Kidney (tissue), 13 donors: ENCODE measurements at regions not wholly inside any gene's neighbourhood (a gene's known extent, or its start where the extent isn't known, plus 50 kb on each side); places are given as distances from the start of the nearest gene placed in this dataset.

ENCODE experiments used
- DNase-seq, 5 donors: peaks; one replicate each; pipeline ENCODE4 v3.0.0-alpha.2; 2013 to 2020
- FAIRE-seq: peaks from 2 replicates; lab custom pipeline; 2012; peaks lifted over from hg19 to GRCh38; lab: Jason Lieb, UNC
- H3K27ac ChIP-seq, 2 donors: one replicate each; pipeline ENCODE4 v1.7.0; 2013; ENCODE audit warnings: low read depth in 2 of 2, low read length in 2 of 2, inconsistent platforms in 1 of 2
- H3K27me3 ChIP-seq: one replicate; pipeline ENCODE4 v1.7.1; 2013; ENCODE audit warnings: low read length, inconsistent platforms; ENCODE audit not compliant: control insufficient read depth, insufficient read depth
- H3K36me3 ChIP-seq, 3 donors: one replicate each; pipeline versions ENCODE4 v1.7.0 to v1.7.1; 2013; ENCODE audit warnings: low read length in 3 of 3, control low read depth in 1 of 3, inconsistent platforms in 1 of 3; ENCODE audit not compliant: insufficient read depth in 3 of 3, control insufficient read depth in 2 of 3
- H3K4me1 ChIP-seq, 3 donors: one replicate each; pipeline versions ENCODE4 v1.7.0 to v1.7.1; 2013; ENCODE audit warnings: low read length in 3 of 3, inconsistent platforms in 1 of 3, low read depth in 1 of 3; ENCODE audit not compliant: control insufficient read depth in 2 of 3, insufficient read depth in 2 of 3
- H3K4me3 ChIP-seq, 3 donors: one replicate each; pipeline versions ENCODE4 v1.7.0 to v1.8.1; 2013; ENCODE audit warnings: low read length in 3 of 3, control low read depth in 1 of 3, inconsistent platforms in 1 of 3
- H3K9ac ChIP-seq, 3 donors: one replicate each; pipeline versions ENCODE4 v1.7.0 to v1.7.1; 2013; ENCODE audit warnings: low read length in 3 of 3, control low read depth in 1 of 3, inconsistent platforms in 1 of 3
- H3K9me3 ChIP-seq, 3 donors: one replicate each; pipeline versions ENCODE4 v1.7.0 to v1.7.1; 2013; ENCODE audit warnings: low read length in 3 of 3, control low read depth in 1 of 3, inconsistent platforms in 1 of 3; ENCODE audit not compliant: control insufficient read depth in 2 of 3, insufficient read depth in 1 of 3
- CTCF ChIP-seq: IDR thresholded peaks from 3 replicates; pipeline ENCODE4 v1.5.1; 2012; ENCODE audit warnings: mild to moderate bottlenecking, moderate library complexity, borderline replicate concordance; ENCODE audit not compliant: insufficient read depth; ENCODE audit errors: extremely low read depth
- intact Hi-C: fragments of 100-400 bp; cut with DNase I; formaldehyde crosslinking; loops from one replicate; pipeline ENCODE4 v1.11.1; 2022
- donor health status: control.
- donor health status: control.
- donor health status: control.
- donor health status: control.
- donor health status: control.
- donor health status: DM: yes; HTN: yes; CAD: no.
- donor health status: Normal renal cell carcinoma (clear cell type).

DNA sequence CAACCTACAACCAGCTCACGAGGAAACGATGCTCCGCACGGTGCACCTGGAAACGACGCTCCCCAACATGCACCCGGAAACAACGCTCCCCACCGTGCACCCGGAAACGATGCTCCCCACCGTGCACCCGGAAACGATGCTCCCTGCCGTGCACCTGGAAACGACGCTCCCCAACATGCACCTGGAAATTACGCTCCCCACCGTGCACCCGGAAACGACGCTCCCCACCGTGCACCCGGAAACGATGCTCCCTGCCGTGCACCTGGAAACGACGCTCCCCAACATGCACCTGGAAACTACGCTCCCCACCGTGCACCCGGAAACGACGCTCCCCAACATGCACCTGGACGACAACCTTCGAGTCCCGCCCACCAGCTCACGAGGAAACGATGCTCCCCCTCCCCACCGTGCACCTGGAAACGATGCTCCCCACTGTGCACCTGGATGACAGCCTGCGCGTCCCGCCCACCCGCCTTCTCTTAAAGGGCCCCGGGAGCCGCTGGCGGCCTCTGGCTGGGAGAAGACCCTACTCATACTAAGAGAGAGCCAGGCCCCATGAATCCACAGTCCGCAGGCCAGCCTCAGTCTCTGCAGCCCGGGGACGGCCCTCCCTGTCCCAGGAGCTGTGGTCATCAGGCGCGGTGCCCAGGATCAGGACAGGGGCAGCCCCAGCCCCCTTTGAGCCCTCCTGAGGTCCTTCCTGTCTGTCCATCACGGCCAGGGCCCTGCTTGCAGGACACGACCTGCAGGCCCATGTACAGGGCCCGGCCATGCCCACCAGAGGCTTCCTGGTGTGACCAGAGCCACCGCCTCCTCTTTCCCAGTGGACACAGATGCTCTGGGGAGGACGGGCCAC is 98.3 kb downstream of the PDGFA start:
- Histone ChIP-seq H3K9me3 (peaks cover 0 to 12% (median 3%) of the 10 kb centered on the region in 3 donors), H3K4me3 (no peak overlapping the region), H3K27me3 (no peaks in the 10 kb centered on the region), H3K27ac (no peak overlapping the region), H3K9ac (no peak overlapping the region), H3K36me3 (no peaks in the 10 kb centered on the region), H3K4me1 (no peaks in the 10 kb centered on the region)
- TF ChIP-seq CTCF: no peak
- FAIRE-seq: no peak
- peak in 1 of 5 donors; percentile 48 for DNase-seq
- intact Hi-C loops: no loop called here

GRCh38 chr7:422191-422885 is 97.3 kb downstream of the PDGFA start:
- no peak overlapping the region for H3K4me3 ChIP-seq
- no peak overlapping the region for H3K27ac ChIP-seq
- no peaks in the 10 kb centered on the region for H3K27me3 ChIP-seq
- no peak overlapping the region for H3K9ac ChIP-seq
- H3K9me3 ChIP-seq: peaks cover 0 to 11% (median 3%) of the 10 kb centered on the region in 3 donors
- no peaks in the 10 kb centered on the region for H3K36me3 ChIP-seq
- TF ChIP-seq CTCF: no peak
- no peaks in the 10 kb centered on the region for H3K4me1 ChIP-seq
- FAIRE-seq (no peak), DNase-seq (peak in 1 of 5 donors; percentile 61)
- intact Hi-C loops: no loop called here

DNA sequence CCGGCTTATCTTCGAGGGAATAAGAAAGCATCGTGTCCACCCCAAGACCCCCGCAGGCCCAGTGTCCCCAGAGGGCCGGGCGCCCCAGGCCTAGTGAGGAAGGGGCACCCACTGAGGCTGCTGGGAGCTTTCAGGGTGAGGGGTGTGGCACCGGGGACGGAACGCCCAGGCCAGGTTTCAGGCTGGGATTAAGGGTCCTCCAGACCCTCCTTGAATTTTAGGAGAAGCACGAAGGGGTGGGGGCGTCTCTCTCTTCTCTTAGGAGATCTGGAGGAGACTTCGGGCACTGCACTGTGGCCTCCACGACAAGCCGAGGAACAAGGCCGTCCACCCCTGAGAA is 96.8 kb downstream of the PDGFA start:
- FAIRE-seq (no peak), DNase-seq (peak in 1 of 5 donors; percentile 52)
- Histone ChIP-seq H3K36me3 (no peaks in the 10 kb centered on the region), H3K27me3 (no peaks in the 10 kb centered on the region), H3K9ac (no peak overlapping the region), H3K9me3 (peaks cover 0 to 6% (median 3%) of the 10 kb centered on the region in 3 donors), H3K27ac (no peak overlapping the region), H3K4me3 (no peak overlapping the region), H3K4me1 (no peaks in the 10 kb centered on the region)
- TF ChIP-seq CTCF: no peak
- intact Hi-C loops: no loop called here
